GM12878 (cell line): ENCODE measurements at regions not wholly inside any gene's neighbourhood (a gene's known extent, or its start where the extent isn't known, plus 50 kb on each side); places are given as distances from the start of the nearest gene placed in this dataset.

ENCODE experiments used
- ATAC-seq: fragments of 200-7000 bp; cut with Tn5 transposase; 3 replicates; pipeline ENCODE4 v1.9.1; 2020; ENCODE audit warnings: mild to moderate bottlenecking, moderate library complexity
- BruUV-seq: library from RNA; stranded (reverse); fragments of 400-500 nt; replicated peaks from 2 replicates; lab custom pipeline; 2021; lab: Mats Ljungman, UMichigan
- CTCF ChIA-PET: fragments of 300-600 bp; sonication (Branson Sonifier 250); formaldehyde crosslinking; extraction: SDS; loops from one replicate; lab custom pipeline; 2021; ENCODE audit warnings: inconsistent platforms; lab: Yijun Ruan, JAX
- POLR2A ChIA-PET: fragments of 350-600 bp; formaldehyde crosslinking; extraction: SDS; loops from one replicate; lab custom pipeline; 2021; ENCODE audit warnings: inconsistent platforms; lab: Charles Lee
- RAD21 ChIA-PET: fragments of 300-600 bp; sonication (Branson Sonifier 250); formaldehyde crosslinking; loops from one replicate; lab custom pipeline; 2023; ENCODE audit warnings: antibody characterized with exemption; ENCODE audit not compliant: unreplicated experiment; lab: Charles Lee
- SMC1A ChIA-PET: fragments of 300-600 bp; sonication (Branson Sonifier 250); formaldehyde crosslinking; loops from one replicate; lab custom pipeline; 2023; ENCODE audit not compliant: unreplicated experiment, uncharacterized antibody; lab: Charles Lee
- DNase-seq: peaks from one replicate; pipeline ENCODE4 v3.0.0-alpha.2; 2011; ENCODE audit warnings: low read depth, low spot score
- FAIRE-seq: peaks from 3 replicates; lab custom pipeline; 2011; peaks lifted over from hg19 to GRCh38; lab: Jason Lieb, UNC
- H2AFZ ChIP-seq: 2 replicates; pipeline ENCODE4 v1.6.0; 2011; ENCODE audit warnings: low read depth, low read length, control low read depth; ENCODE audit not compliant: control insufficient read depth
- H3K27ac ChIP-seq: 2 replicates; pipeline ENCODE4 v1.5.1; 2011; ENCODE audit warnings: control low read depth; ENCODE audit not compliant: control insufficient read depth, insufficient read depth
- H3K27me3 ChIP-seq, 2 experiments: replicated peaks in 1 of 2; 2 replicates each; pipeline versions ENCODE4 v1.6.0 to v1.6.1; 2011; ENCODE audit warnings: low read length in 1 of 2; ENCODE audit not compliant: control insufficient read depth in 2 of 2, insufficient read depth in 2 of 2
- H3K36me3 ChIP-seq, 2 experiments: 2 replicates each; pipeline ENCODE4 v1.5.1; 2011; ENCODE audit warnings: low read length in 1 of 2; ENCODE audit not compliant: control insufficient read depth in 2 of 2, insufficient read depth in 2 of 2
- H3K4me1 ChIP-seq: 2 replicates; pipeline ENCODE4 v1.6.1; 2011; ENCODE audit warnings: mild to moderate bottlenecking, low read length, moderate library complexity, mixed read lengths; ENCODE audit not compliant: control insufficient read depth, insufficient read depth
- H3K4me2 ChIP-seq: 2 replicates; pipeline ENCODE4 v1.6.0; 2011; ENCODE audit warnings: control low read depth; ENCODE audit not compliant: control insufficient read depth, insufficient read depth
- H3K4me3 ChIP-seq: fragments of 200-600 bp; sonication (generic); 2 replicates; pipeline ENCODE4 v1.5.1; 2016
- H3K79me2 ChIP-seq: 2 replicates; pipeline ENCODE4 v1.6.0; 2011; ENCODE audit warnings: low read length; ENCODE audit not compliant: control insufficient read depth, insufficient read depth
- H3K9ac ChIP-seq: 2 replicates; pipeline ENCODE4 v1.8.0; 2011; ENCODE audit warnings: low read length, control low read depth, mixed read lengths; ENCODE audit not compliant: control insufficient read depth, insufficient read depth
- H3K9me3 ChIP-seq: replicated peaks from 3 replicates; pipeline ENCODE4 v1.5.1; 2011; ENCODE audit warnings: mild to moderate bottlenecking, low read length; ENCODE audit not compliant: control insufficient read depth, insufficient read depth
- H4K20me1 ChIP-seq: 2 replicates; pipeline ENCODE4 v1.6.0; 2011; ENCODE audit not compliant: control insufficient read depth, insufficient read depth
- BCL3 ChIP-seq: IDR thresholded peaks from 2 replicates; pipeline ENCODE4 v1.6.1; 2011; ENCODE audit warnings: borderline replicate concordance, low read depth, mild to moderate bottlenecking, moderate library complexity, low read length; ENCODE audit not compliant: insufficient read depth, poor library complexity, severe bottlenecking
- BCLAF1 ChIP-seq: fragments of 450-650 bp; IDR thresholded peaks from 2 replicates; pipeline ENCODE4 v1.6.1; 2017; ENCODE audit warnings: antibody characterized with exemption, mild to moderate bottlenecking, moderate library complexity
- CEBPZ ChIP-seq: fragments of 150-350 bp; IDR thresholded peaks from 2 replicates; pipeline ENCODE4 v1.6.1; 2016; ENCODE audit warnings: low read depth, low read length
- HCFC1 ChIP-seq: fragments of 150-350 bp; IDR thresholded peaks from 2 replicates; pipeline ENCODE4 v1.6.1; 2014; ENCODE audit warnings: low read length
- ZNF592 ChIP-seq: fragments of 450-650 bp; IDR thresholded peaks from 2 replicates; pipeline ENCODE4 v1.6.1; 2017; ENCODE audit warnings: mild to moderate bottlenecking, moderate library complexity
- ZNF622 ChIP-seq: fragments of 450-650 bp; IDR thresholded peaks from 2 replicates; pipeline ENCODE4 v1.6.1; 2017; ENCODE audit warnings: mild to moderate bottlenecking, inconsistent platforms
- WGBS: methylation state at CpG from one replicate; pipeline ENCODE4 v1.1.6; 2016; ENCODE audit warnings: low lambda C conversion rate; ENCODE audit not compliant: insufficient replicate concordance, insufficient coverage; ENCODE audit errors: missing lambda C conversion rate; 5-methylcytosine and 5-hydroxymethylcytosine counted together
- in situ Hi-C: fragments of 300-500 bp; cut with MboI; formaldehyde crosslinking; loops from 9 replicates; pipeline ENCODE4 v1.14.3; 2018; ENCODE audit warnings: mixed read lengths
- intact Hi-C: fragments of 100-400 bp; cut with micrococcal nuclease; formaldehyde crosslinking; loops from one replicate; pipeline ENCODE4 v1.14.2; 2022; ENCODE audit not compliant: unreplicated experiment

GRCh38 chr6:75025371-75025770, 180.5 kb downstream of the COL12A1 start (continued):
- TF ChIP-seq CEBPZ (no peak), BCLAF1 (no peak), ZNF622 (no peak)

GRCh38 chr6:75024828-75025227, 181.0 kb downstream of the COL12A1 start:
- no peak overlapping the region for H3K4me2 ChIP-seq
- H4K20me1 ChIP-seq = no peaks in the 10 kb centered on the region
- TF ChIP-seq HCFC1 (no peak), ZNF592 (no peak), BCL3 (no peak)
- TF ChIP-seq, all 136 proteins: peak for 0
- Histone ChIP-seq H3K27ac (no peak overlapping the region), H2AFZ (no peak overlapping the region), H3K79me2 (no peaks in the 10 kb centered on the region), H3K9ac (no peak overlapping the region), H3K36me3 (no peaks in the 10 kb centered on the region), H3K27me3 (no peaks in the 10 kb centered on the region), H3K4me3 (no peak overlapping the region), H3K4me1 (no peaks in the 10 kb centered on the region), H3K9me3 (no peaks in the 10 kb centered on the region)
- ChIA-PET SMC1A (no interaction called here), POLR2A (no interaction called here), CTCF (no interaction called here), RAD21 (no interaction called here)
- DNase-seq = no peak
- 38% methylated on average over 1 of the region's 1 CpG for WGBS
- in situ Hi-C loops (no loop called here), intact Hi-C loops (no loop called here)
- no peak for FAIRE-seq
- ATAC-seq = no peak
- BruUV-seq = no TSS peak
